Fibroblast of lung (primary cell): ENCODE measurements at regions not wholly inside any gene's neighbourhood (a gene's known extent, or its start where the extent isn't known, plus 50 kb on each side); places are given as distances from the start of the nearest gene placed in this dataset.

Experiments used
- DNase-seq, 2 donors: peaks; one replicate each; pipeline versions ENCODE4 v3.0.0 to v3.0.0-alpha.2; 2010; ENCODE audit warnings: low read depth in 2 of 2
- H2AFZ ChIP-seq: 2 replicates; pipeline ENCODE4 v1.5.1; 2012; ENCODE audit warnings: low read length, control low read depth, inconsistent platforms
- H3K27ac ChIP-seq: 2 replicates; pipeline ENCODE4 v1.5.1; 2011; ENCODE audit warnings: low read length, control low read depth; ENCODE audit not compliant: insufficient read depth
- H3K27me3 ChIP-seq: 2 replicates; pipeline ENCODE4 v1.5.1; 2011; ENCODE audit warnings: mild to moderate bottlenecking, low read length; ENCODE audit not compliant: control insufficient read depth, insufficient read depth
- H3K36me3 ChIP-seq: 2 replicates; pipeline ENCODE4 v1.5.1; 2011; ENCODE audit warnings: low read length; ENCODE audit not compliant: control insufficient read depth, insufficient read depth
- H3K4me1 ChIP-seq: 2 replicates; pipeline ENCODE4 v1.5.1; 2011; ENCODE audit warnings: low read length; ENCODE audit not compliant: control insufficient read depth, insufficient read depth; ENCODE audit errors: extremely low read depth
- H3K4me2 ChIP-seq: 2 replicates; pipeline ENCODE4 v1.5.1; 2011; ENCODE audit warnings: low read length, control low read depth; ENCODE audit not compliant: insufficient read depth; ENCODE audit errors: extremely low read depth
- H3K4me3 ChIP-seq, 4 experiments: fragments of 200-600 bp in 1 of 4; sonication (generic) in 1 of 4; replicated peaks in 1 of 4; 2 replicates each; pipeline ENCODE4 v1.5.1; 2011 to 2016; ENCODE audit warnings: low read length in 4 of 4, low read depth in 3 of 4, mild to moderate bottlenecking in 3 of 4, control low read depth in 2 of 4, inconsistent platforms in 1 of 4, mixed read lengths in 1 of 4; ENCODE audit not compliant: insufficient read depth in 1 of 4; ENCODE audit errors: control extremely low read depth in 1 of 4
- H3K79me2 ChIP-seq: 2 replicates; pipeline ENCODE4 v1.5.1; 2012; ENCODE audit warnings: mild to moderate bottlenecking, low read length, inconsistent platforms; ENCODE audit not compliant: control insufficient read depth, insufficient read depth
- H3K9ac ChIP-seq: 2 replicates; pipeline ENCODE4 v1.5.1; 2011; ENCODE audit warnings: mild to moderate bottlenecking, low read length, control low read depth; ENCODE audit not compliant: insufficient read depth
- H3K9me3 ChIP-seq: 2 replicates; pipeline ENCODE4 v1.5.1; 2012; ENCODE audit warnings: low read depth, low read length; ENCODE audit not compliant: control insufficient read depth, insufficient read depth
- H4K20me1 ChIP-seq: 2 replicates; pipeline ENCODE4 v1.5.1; 2011; ENCODE audit warnings: low read length; ENCODE audit not compliant: control insufficient read depth, insufficient read depth; ENCODE audit errors: extremely low read depth
- EZH2 ChIP-seq: IDR thresholded peaks from 2 replicates; pipeline ENCODE4 v1.5.1; 2012; ENCODE audit warnings: low read length, control low read depth, mild to moderate bottlenecking; ENCODE audit errors: missing control alignments
- TF ChIP-seq, protein P1 (sequence below), 2 donors: IDR thresholded peaks in 1 of 2; conservative IDR thresholded peaks in 1 of 2; 1 replicate in 1 of 2; 2 replicates in 1 of 2; pipeline ENCODE4 v1.5.1; 2011 to 2012; ENCODE audit warnings: low read length in 2 of 2, control low read depth in 1 of 2, inconsistent platforms in 1 of 2, low read depth in 1 of 2, mild to moderate bottlenecking in 1 of 2

DNA sequence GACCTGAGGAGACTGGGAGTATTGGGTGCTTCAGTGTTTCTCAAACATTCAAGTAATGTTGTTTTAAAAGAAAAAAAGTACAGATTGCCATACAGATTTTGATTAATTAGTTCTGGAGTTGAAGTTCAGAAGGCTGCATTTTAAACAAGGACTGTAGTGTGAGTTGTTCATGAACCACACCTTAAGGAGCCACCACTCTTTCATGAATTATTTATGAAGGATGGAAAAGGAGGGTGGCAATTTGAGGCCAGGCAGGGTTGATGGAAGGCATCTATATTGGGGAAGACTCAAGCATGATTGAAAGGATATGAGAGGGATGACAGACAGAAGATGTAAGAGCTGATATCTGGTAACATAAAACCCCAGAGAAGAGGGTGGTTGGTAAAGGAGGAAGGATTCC lies 146.6 kb upstream of the CAND1 start:
- TF ChIP-seq EZH2, result no peak
- TF ChIP-seq, protein P1, sequence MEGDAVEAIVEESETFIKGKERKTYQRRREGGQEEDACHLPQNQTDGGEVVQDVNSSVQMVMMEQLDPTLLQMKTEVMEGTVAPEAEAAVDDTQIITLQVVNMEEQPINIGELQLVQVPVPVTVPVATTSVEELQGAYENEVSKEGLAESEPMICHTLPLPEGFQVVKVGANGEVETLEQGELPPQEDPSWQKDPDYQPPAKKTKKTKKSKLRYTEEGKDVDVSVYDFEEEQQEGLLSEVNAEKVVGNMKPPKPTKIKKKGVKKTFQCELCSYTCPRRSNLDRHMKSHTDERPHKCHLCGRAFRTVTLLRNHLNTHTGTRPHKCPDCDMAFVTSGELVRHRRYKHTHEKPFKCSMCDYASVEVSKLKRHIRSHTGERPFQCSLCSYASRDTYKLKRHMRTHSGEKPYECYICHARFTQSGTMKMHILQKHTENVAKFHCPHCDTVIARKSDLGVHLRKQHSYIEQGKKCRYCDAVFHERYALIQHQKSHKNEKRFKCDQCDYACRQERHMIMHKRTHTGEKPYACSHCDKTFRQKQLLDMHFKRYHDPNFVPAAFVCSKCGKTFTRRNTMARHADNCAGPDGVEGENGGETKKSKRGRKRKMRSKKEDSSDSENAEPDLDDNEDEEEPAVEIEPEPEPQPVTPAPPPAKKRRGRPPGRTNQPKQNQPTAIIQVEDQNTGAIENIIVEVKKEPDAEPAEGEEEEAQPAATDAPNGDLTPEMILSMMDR (conservative IDR thresholded peaks at IDR 0.05 in 1 of 2, IDR thresholded peaks at IDR 0.05 in 1 of 2; ENCODE audit: low read depth in 1 of 2, low read length in 2 of 2), result no peak
- no peaks in the 10 kb centered on the region for H3K36me3 ChIP-seq
- no peaks in the 10 kb centered on the region for H3K9me3 ChIP-seq
- no peaks in the 10 kb centered on the region for H3K79me2 ChIP-seq
- no peak overlapping the region for H3K4me3 ChIP-seq
- H3K4me1 ChIP-seq, result no peaks in the 10 kb centered on the region
- H3K27ac ChIP-seq, result no peak overlapping the region
- no peak overlapping the region for H2AFZ ChIP-seq
- no peak overlapping the region for H3K9ac ChIP-seq
- DNase-seq, result no peak
- H3K27me3 ChIP-seq, result no peaks in the 10 kb centered on the region
- H3K4me2 ChIP-seq, result no peak overlapping the region
- no peaks in the 10 kb centered on the region for H4K20me1 ChIP-seq

DNA sequence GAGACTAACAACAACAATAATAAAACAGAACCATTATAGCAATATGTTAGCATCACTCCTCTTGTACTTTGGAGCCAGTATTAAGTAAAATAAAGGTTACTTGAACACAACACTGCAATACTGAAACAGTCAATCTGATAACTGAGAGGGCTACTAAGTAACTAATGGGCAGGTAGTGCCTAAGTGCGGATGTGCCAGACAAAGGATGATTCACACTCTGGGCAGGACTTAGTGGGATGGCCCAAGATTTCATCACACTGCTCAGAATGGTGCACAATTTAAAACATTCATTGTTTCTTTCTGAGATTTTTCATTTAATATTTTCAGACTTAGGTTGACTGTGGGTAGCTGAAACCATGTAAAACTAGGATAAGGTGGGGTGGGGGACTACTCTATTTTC lies 131.9 kb upstream of the CAND1 start:
- H3K79me2 ChIP-seq, result no peaks in the 10 kb centered on the region
- peak in 1 of 2 donors; percentile 5 for DNase-seq
- H3K4me1 ChIP-seq, result no peaks in the 10 kb centered on the region
- no peak overlapping the region for H3K4me2 ChIP-seq
- no peak overlapping the region for H3K27ac ChIP-seq
- TF ChIP-seq, protein P1 (conservative IDR thresholded peaks at IDR 0.05 in 1 of 2, IDR thresholded peaks at IDR 0.05 in 1 of 2; ENCODE audit: low read depth in 1 of 2, low read length in 2 of 2), result no peak
- TF ChIP-seq EZH2, result no peak
- H2AFZ ChIP-seq, result no peak overlapping the region
- H3K27me3 ChIP-seq, result no peaks in the 10 kb centered on the region
- no peaks in the 10 kb centered on the region for H3K36me3 ChIP-seq
- H3K9ac ChIP-seq, result no peak overlapping the region
- H3K4me3 ChIP-seq, result no peak overlapping the region
- no peaks in the 10 kb centered on the region for H3K9me3 ChIP-seq
- H4K20me1 ChIP-seq, result no peaks in the 10 kb centered on the region

- Histone ChIP-seq H2AFZ (no peak overlapping the region), H3K9ac (no peak overlapping the region), H3K27ac (no peak overlapping the region), H3K79me2 (no peaks in the 10 kb centered on the region), H3K36me3 (no peaks in the 10 kb centered on the region), H4K20me1 (no peaks in the 10 kb centered on the region), H3K9me3 (no peaks in the 10 kb centered on the region), H3K4me2 (no peak overlapping the region), H3K4me3 (no peak overlapping the region), H3K27me3 (no peaks in the 10 kb centered on the region), H3K4me1 (no peaks in the 10 kb centered on the region)
- DNase-seq, result no peak
- TF ChIP-seq EZH2, result no peak
- TF ChIP-seq, protein P1 (conservative IDR thresholded peaks at IDR 0.05 in 1 of 2, IDR thresholded peaks at IDR 0.05 in 1 of 2; ENCODE audit: low read depth in 1 of 2, low read length in 2 of 2), result no peak
These were observed 127.7 kb upstream of the CAND1 start for GRCh38 chr12:67141296-67142018.
